Activated T-cell treated with anti-CD3 and anti-CD28 coated beads, Interleukin-2, amount 50 U/mL, for 48 hours (primary cell): ENCODE measurements at regions not wholly inside any gene's neighbourhood (a gene's known extent, or its start where the extent isn't known, plus 50 kb on each side); places are given as distances from the start of the nearest gene placed in this dataset.
A peak's percentile ranks its signal among the peaks of the same experiment; 100 is the strongest.
"Not testable (repeated sequence)": the region's sequence is repeated elsewhere in the genome, so short reads cannot be mapped to it uniquely, and the experiment has no call there.

Source experiments
- DNase-seq, 2 experiments: peaks; one replicate each; pipeline ENCODE4 v3.0.0-alpha.2; 2020

- DNase-seq, result not testable (repeated sequence)
Measured at GRCh38 chr1:9469882-9470281, 69.4 kb upstream of the SLC25A33 start.

- no peak for DNase-seq
Measured at GRCh38 chr1:9471679-9472078, 67.6 kb upstream of the SLC25A33 start.

GRCh38 chr1:9472386-9473031 is 66.8 kb upstream of the SLC25A33 start:
- DNase-seq, result no peak

- peak in 1 of 2 experiments; percentile 27 for DNase-seq
Measured at GRCh38 chr1:9473032-9473807, 66.0 kb upstream of the SLC25A33 start.

GRCh38 chr1:9475061-9475627 is 64.1 kb upstream of the SLC25A33 start:
- DNase-seq, result no peak

GRCh38 chr1:9476790-9477463 is 62.3 kb upstream of the SLC25A33 start:
- peak in 1 of 2 experiments; percentile 27 for DNase-seq

GRCh38 chr1:9477535-9477934 is 61.7 kb upstream of the SLC25A33 start:
- no peak for DNase-seq

GRCh38 chr1:9478021-9478420 is 61.2 kb upstream of the SLC25A33 start:
- no peak for DNase-seq

GRCh38 chr1:9481048-9481447 is 58.2 kb upstream of the SLC25A33 start:
- no peak for DNase-seq

- no peak for DNase-seq
Measured at GRCh38 chr1:9482403-9482802, 56.9 kb upstream of the SLC25A33 start.

GRCh38 chr1:9482816-9483572 is 56.3 kb upstream of the SLC25A33 start:
- DNase-seq, result no peak

- DNase-seq, result no peak
Measured at GRCh38 chr1:9486466-9487140, 52.7 kb upstream of the SLC25A33 start.
